Coronary artery (tissue), 2 donors: ENCODE measurements at regions not wholly inside any gene's neighbourhood (a gene's known extent, or its start where the extent isn't known, plus 50 kb on each side); places are given as distances from the start of the nearest gene placed in this dataset.
"Not testable (repeated sequence)": the region's sequence is repeated elsewhere in the genome, so short reads cannot be mapped to it uniquely, and the experiment has no call there.

ENCODE experiments used
- DNase-seq: peaks from one replicate; pipeline ENCODE4 v3.0.0-alpha.2; 2017; ENCODE audit warnings: low spot score
- H3K27ac ChIP-seq, 2 donors: fragments of 200-600 bp; sonication (generic); one replicate each; pipeline ENCODE4 v1.5.1; 2016 to 2019
- H3K4me3 ChIP-seq: fragments of 200-600 bp; sonication (generic); 2 replicates; pipeline ENCODE4 v1.5.1; 2016; ENCODE audit warnings: mild to moderate bottlenecking, moderate library complexity
- TF ChIP-seq, protein P1 (sequence below): fragments of 200-600 bp; sonication (generic); IDR thresholded peaks from one replicate; pipeline ENCODE4 v1.5.1; 2019; ENCODE audit warnings: antibody characterized with exemption

DNA sequence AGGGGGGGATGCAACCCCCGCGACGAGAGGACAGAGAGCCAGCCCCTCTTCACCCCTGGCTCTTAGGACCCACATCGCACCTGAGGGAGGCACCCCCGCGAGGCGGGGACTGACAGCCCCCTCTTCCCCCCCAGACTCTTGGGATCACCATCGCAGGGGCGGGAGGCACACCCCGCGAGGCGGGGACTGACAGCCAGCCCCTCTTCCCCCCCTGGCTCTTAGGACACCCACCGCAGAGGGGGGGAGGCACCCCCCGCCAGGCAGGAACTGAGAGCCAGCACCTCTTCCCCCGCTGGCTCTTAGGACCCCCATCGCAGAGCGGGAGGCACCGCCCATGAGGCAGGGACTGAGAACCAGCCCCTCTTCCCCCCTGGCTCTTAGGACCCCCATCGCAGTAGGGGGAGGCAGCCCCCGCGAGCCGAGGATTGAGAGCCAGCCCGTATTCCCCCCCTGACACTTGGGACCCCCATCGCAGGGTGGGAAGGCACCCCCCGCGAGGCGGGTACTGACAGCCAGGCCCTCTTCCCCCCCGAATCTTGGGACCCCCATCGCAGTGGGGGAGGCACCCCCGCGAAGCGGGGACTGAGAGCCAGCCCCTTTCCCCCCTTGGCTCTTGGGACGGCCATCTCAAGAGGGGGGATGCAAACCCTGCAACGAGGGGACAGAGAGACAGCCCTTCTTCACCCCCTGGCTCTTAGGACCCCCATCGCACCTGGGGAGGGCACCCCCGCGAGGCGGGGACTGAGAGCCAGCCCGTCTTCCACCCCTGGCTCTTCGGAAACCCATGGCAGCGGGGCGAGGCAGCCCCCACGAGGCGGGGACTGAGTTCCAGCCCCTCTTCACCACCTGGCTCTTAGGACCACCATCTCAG lies 2425.1 kb upstream of the PCDH20 start:
- TF ChIP-seq, protein P1, sequence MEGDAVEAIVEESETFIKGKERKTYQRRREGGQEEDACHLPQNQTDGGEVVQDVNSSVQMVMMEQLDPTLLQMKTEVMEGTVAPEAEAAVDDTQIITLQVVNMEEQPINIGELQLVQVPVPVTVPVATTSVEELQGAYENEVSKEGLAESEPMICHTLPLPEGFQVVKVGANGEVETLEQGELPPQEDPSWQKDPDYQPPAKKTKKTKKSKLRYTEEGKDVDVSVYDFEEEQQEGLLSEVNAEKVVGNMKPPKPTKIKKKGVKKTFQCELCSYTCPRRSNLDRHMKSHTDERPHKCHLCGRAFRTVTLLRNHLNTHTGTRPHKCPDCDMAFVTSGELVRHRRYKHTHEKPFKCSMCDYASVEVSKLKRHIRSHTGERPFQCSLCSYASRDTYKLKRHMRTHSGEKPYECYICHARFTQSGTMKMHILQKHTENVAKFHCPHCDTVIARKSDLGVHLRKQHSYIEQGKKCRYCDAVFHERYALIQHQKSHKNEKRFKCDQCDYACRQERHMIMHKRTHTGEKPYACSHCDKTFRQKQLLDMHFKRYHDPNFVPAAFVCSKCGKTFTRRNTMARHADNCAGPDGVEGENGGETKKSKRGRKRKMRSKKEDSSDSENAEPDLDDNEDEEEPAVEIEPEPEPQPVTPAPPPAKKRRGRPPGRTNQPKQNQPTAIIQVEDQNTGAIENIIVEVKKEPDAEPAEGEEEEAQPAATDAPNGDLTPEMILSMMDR, result no peak
- no peak for DNase-seq
- no peak overlapping the region for H3K4me3 ChIP-seq

DNA sequence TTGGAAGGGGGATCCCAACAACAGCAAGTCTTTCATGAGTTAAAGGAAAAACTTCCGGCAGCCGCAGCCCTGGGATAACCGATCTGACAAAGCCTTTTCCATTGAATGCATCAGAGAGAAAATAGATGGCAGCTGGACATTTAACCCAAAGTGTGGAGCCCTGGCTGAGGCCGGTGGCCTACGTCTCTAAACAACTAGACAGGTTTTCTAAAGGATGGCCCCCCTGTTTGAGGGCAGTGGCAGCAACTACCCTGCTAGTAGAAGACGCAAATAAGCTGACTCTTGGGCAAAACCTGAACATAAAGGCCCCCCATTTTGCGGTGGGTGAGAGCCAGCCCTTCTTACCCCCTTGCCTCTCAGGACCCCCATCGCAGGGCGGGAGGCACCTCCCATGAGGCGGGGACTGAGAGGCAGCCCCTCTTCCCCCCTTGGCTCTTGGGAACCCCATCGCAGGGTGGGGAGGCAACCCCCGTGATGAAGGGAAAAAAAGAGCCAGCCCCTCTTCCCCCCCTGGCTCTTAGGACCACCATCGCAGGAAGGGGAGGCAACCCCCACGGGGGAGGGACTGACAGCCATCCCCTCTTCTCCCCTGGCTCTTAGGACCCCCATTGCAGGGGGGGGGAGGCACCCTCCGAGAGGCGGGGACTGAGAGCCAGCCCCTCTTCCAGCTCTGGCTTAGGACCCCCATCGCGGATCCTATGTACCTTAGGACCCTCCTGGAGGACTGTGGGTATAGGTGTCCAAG lies 2422.9 kb upstream of the PCDH20 start:
- H3K4me3 ChIP-seq, result no peak overlapping the region
- DNase-seq, result no peak

More for the DNA sequence above, 2425.1 kb upstream of the PCDH20 start:
- H3K27ac ChIP-seq, result no peak overlapping the region

DNA sequence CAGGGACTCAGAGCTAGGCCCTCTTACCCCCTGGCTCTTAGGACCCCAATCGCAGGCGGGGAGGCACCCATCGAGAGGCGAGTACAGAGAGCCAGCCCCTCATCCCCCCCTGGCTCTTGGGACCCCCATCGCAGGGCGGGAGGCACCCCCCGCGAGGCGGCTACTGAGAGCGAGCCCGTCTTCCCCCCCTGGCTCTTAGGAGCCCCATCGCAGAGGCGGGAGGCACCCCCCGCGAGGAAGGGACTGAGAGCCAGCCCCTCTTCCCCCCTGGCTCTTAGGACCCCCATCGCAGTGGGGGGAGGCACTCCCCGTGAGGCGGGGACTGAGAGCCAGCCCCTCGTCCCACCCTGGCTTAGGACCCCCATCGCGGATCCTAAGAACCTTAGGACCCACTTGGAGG lies 2422.1 kb upstream of the PCDH20 start:
- not testable (repeated sequence) for H3K4me3 ChIP-seq, H3K27ac ChIP-seq, DNase-seq

More for the DNA sequence above, 2422.9 kb upstream of the PCDH20 start:
- TF ChIP-seq, protein P1, result no peak
- H3K27ac ChIP-seq, result no peak overlapping the region

DNA sequence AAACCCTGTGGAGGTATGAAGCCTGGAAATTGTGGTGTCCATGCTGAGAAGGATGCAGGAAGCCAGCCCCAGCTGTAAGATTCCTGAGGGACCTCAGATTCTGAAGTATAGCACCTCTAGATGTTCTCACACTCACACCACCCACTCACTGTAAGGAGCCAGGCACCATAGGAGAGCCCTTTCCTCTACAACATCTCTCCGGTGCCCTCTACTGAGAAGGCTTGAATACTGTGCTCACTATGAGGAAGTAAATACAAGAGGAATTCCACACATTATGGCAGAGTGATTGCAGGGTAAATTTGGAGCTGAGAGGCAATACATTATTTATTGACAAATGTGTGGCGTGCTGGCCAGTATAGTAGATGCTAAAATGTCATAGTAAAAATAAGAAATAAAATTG lies 2414.0 kb upstream of the PCDH20 start:
- not testable (repeated sequence) for H3K4me3 ChIP-seq, DNase-seq, H3K27ac ChIP-seq

DNA sequence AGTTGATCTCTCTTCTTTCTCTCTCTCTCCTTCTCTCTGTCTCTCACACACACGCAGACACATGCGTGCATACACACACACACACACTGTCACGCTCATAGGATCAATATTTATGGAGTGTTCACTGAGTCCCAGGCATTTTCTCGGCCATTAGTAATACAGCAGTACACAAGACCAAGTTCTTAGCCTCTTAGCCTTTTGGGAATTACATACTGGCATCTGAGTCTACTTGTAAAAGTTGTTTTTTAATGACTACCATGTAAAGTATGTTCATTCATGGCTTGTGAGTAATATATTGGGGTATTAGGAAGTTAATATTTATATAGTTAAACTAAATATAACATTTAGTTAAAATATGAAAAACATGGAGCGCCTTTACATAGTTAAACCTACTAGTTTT lies 2406.1 kb upstream of the PCDH20 start:
- not testable (repeated sequence) for DNase-seq, H3K27ac ChIP-seq, H3K4me3 ChIP-seq

DNA sequence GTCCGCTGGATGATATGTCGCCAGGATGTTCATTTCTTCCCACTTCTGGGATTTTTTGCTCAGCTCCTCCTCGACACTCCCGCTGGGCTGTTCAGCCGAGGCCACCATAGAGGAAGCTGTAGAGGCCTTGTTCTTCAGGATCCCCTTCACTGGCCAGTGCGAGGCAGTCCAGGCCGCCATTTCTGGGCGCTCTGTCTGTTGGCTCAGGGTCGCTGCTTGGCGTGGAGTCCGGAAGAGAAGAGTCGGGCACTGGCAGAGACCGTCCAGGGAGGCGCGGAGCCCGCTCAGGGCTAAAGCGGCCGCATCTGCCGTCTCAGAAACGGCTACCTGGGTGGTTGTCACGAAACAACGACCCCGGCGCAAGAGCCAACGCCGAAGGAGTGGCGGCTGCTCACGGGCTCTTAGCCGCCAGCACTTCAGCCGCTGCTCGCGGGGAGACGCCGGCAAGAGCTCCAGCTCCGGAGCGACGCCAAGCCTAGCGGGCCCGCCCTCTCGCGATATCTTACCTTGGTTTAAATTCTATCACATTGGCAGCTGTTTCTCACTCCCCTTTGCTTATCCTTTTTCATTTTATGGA lies 2395.9 kb upstream of the PCDH20 start:
- H3K4me3 ChIP-seq, DNase-seq, H3K27ac ChIP-seq: not testable (repeated sequence)

DNA sequence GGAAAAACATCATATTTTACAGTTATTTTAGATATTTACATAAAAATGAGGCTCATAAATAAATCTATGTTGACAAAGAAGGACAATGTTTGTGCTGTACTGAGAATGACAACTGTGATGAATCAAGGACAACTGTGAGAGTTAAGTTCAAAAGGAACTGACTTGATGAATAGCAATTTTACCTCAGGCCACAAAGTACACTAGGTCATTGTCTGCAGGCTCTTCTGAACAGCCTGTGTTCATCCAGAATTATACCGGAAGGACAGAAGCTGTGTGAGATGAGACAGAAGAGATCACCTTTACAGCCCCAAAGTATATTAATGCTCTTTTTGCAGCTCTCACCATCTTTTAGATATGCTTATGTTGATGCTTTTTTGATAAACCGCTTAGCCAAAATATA lies 2375.5 kb upstream of the PCDH20 start:
- not testable (repeated sequence) for H3K27ac ChIP-seq, DNase-seq, H3K4me3 ChIP-seq

DNA sequence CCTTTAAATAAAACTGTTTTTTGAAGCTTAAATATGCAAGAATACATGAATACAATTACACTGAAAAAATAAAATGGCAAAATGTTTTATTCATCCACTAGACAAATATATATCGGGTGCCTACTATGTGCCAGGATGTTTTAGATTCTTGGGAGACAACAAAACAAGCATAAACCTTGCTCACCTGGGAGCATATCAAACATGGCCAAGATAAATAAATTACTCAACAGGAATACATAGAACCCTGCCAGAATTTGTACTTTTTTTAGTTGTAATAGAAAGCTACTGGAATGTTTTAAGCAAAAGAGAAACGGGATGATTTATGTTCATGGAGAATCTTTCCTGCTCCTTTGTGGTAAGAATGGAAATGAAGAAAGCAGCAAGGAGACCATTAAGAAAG lies 2358.5 kb upstream of the PCDH20 start:
- TF ChIP-seq, protein P1, result no peak
- Histone ChIP-seq H3K4me3 (no peak overlapping the region), H3K27ac (no peak overlapping the region)
- no peak for DNase-seq

DNA sequence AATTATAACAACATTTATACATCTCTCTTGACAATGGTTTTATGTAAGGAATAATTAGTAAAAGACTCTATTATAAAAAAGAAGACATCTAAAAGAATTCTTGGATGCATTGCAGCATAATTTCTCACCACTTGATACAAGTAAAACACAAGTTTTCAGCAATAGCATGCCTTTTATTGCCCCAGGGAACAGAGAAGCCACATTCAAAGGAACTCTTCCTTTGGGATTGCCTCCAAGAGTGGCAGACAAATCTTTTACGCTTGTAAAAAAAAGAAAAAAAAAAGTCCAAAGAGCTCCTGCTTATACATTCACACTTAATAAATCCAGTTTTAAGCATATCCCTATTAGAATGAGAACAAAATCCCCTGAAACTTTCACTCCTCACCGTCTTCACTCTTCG lies 2357.8 kb upstream of the PCDH20 start:
- TF ChIP-seq, protein P1, result no peak
- no peak overlapping the region for H3K27ac ChIP-seq

DNA sequence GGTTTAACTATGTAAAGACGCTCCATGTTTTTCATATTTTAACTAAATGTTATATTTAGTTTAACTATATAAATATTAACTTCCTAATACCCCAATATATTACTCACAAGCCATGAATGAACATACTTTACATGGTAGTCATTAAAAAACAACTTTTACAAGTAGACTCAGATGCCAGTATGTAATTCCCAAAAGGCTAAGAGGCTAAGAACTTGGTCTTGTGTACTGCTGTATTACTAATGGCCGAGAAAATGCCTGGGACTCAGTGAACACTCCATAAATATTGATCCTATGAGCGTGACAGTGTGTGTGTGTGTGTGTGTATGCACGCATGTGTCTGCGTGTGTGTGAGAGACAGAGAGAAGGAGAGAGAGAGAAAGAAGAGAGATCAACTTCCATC lies 2342.0 kb upstream of the PCDH20 start:
- not testable (repeated sequence) for H3K27ac ChIP-seq

More for the DNA sequence above, 2357.8 kb upstream of the PCDH20 start:
- DNase-seq, result no peak
- no peak overlapping the region for H3K4me3 ChIP-seq

DNA sequence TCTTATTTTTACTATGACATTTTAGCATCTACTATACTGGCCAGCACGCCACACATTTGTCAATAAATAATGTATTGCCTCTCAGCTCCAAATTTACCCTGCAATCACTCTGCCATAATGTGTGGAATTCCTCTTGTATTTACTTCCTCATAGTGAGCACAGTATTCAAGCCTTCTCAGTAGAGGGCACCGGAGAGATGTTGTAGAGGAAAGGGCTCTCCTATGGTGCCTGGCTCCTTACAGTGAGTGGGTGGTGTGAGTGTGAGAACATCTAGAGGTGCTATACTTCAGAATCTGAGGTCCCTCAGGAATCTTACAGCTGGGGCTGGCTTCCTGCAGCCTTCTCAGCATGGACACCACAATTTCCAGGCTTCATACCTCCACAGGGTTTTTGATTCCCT lies 2334.2 kb upstream of the PCDH20 start:
- H3K4me3 ChIP-seq, DNase-seq, H3K27ac ChIP-seq: not testable (repeated sequence)

More for the DNA sequence above, 2342.0 kb upstream of the PCDH20 start:
- DNase-seq, H3K4me3 ChIP-seq: not testable (repeated sequence)

DNA sequence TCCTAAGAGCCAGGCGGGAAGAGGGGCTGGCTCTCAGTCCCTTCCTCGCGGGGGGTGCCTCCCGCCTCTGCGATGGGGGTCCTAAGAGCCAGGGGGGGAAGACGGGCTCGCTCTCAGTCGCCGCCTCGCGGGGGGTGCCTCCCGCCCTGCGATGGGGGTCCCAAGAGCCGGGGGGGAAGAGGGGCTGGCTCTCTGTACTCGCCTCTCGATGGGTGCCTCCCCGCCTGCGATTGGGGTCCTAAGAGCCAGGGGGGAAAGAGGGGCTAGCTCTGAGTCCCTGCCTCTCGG lies 2326.1 kb upstream of the PCDH20 start:
- not testable (repeated sequence) for H3K27ac ChIP-seq, H3K4me3 ChIP-seq
- DNase-seq, result peak; percentile 66
